Body of pancreas (tissue), 4 donors: ENCODE measurements at regions not wholly inside any gene's neighbourhood (a gene's known extent, or its start where the extent isn't known, plus 50 kb on each side); places are given as distances from the start of the nearest gene placed in this dataset.

Experiments
- POLR2A ChIP-seq, 3 donors: fragments of 450-650 bp; IDR thresholded peaks; one replicate each; pipeline ENCODE4 v1.6.1; 2016; ENCODE audit warnings: antibody characterized with exemption in 3 of 3, mild to moderate bottlenecking in 2 of 3
- TF ChIP-seq, protein P1 (sequence below), 7 experiments: fragments of 450-650 bp in 4 of 7; fragments of 200-600 bp in 3 of 7; sonication (generic) in 3 of 7; IDR thresholded peaks; one replicate each; pipeline ENCODE4 v1.5.1; 2016 to 2019; ENCODE audit warnings: antibody characterized with exemption in 7 of 7

- TF ChIP-seq, protein P1, sequence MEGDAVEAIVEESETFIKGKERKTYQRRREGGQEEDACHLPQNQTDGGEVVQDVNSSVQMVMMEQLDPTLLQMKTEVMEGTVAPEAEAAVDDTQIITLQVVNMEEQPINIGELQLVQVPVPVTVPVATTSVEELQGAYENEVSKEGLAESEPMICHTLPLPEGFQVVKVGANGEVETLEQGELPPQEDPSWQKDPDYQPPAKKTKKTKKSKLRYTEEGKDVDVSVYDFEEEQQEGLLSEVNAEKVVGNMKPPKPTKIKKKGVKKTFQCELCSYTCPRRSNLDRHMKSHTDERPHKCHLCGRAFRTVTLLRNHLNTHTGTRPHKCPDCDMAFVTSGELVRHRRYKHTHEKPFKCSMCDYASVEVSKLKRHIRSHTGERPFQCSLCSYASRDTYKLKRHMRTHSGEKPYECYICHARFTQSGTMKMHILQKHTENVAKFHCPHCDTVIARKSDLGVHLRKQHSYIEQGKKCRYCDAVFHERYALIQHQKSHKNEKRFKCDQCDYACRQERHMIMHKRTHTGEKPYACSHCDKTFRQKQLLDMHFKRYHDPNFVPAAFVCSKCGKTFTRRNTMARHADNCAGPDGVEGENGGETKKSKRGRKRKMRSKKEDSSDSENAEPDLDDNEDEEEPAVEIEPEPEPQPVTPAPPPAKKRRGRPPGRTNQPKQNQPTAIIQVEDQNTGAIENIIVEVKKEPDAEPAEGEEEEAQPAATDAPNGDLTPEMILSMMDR (IDR thresholded peaks at IDR 0.05), result no peak
- TF ChIP-seq POLR2A (IDR thresholded peaks at IDR 0.05), result no peak
Measured at GRCh38 chr5:159420940-159421339, 90.7 kb upstream of the IL12B start.
